DMS 273 (cell line): ENCODE measurements at regions not wholly inside any gene's neighbourhood (a gene's known extent, or its start where the extent isn't known, plus 50 kb on each side); places are given as distances from the start of the nearest gene placed in this dataset.
A peak's percentile ranks its signal among the peaks of the same experiment; 100 is the strongest.
"Not testable (repeated sequence)": the region's sequence is repeated elsewhere in the genome, so short reads cannot be mapped to it uniquely, and the experiment has no call there.

Source experiments
- DNase-seq: peaks from one replicate; lab custom pipeline; 2025; ENCODE audit not compliant: unreplicated experiment; lab: John Stamatoyannopoulos, UW

DNA sequence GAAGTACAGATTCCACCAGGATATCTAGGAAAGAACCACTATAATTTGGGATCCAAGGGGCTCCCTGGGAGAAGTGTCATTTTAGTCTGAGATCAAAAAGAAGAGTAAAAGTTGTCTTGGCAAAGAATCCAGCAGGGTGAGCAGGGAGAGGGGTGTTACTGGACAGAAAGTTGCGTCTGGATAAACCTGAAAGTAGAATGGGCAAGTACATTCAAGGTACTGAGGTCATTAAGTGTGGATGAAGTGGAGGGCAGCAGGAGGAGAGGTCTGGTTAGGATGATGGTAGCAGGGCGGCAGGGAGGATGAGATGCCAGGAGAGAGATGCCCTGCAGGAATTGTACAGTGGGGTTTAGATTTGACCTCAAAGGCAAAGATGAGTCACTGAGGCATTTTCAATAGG lies 253.3 kb downstream of the KLF13 start:
- DNase-seq, result no peak

DNA sequence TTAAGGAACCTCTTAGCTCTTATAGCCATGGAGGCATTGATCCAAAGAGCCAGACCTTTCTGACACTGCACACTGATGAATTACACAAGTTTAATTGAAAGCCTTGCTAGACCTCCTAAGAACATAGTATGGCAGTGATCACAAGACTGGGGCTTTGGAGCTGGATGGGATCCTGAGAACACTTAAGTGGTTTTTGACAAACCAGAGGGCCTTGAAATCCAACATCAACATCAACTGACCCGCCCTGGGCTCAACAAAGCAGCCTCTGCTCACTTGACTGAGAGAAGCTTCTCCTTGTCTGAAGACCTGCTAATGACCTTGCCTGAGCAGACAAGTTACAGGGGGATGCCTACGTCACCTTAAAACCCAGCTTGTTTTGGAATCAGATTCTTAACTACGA lies 257.6 kb downstream of the KLF13 start:
- no peak for DNase-seq

DNA sequence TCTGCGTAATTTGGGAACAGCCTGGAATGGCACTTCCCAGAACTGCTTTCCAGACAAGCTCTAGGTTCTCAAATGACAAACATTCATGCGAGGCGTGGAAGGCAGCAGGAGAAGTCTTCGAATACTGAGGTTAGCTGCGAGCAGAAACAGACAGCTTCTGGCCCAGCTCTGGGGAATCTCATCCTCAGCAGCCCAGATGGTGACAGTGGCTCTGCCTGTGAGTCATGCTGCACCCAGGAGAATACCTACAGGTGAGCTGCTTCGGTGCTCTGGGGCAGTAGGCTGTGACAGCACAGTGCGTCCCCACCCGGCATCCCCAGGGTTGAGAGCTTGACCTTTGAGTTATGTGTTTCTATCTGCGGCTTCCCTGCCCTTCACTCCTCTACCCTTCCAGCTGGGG lies 258.6 kb downstream of the KLF13 start:
- no peak for DNase-seq

DNA sequence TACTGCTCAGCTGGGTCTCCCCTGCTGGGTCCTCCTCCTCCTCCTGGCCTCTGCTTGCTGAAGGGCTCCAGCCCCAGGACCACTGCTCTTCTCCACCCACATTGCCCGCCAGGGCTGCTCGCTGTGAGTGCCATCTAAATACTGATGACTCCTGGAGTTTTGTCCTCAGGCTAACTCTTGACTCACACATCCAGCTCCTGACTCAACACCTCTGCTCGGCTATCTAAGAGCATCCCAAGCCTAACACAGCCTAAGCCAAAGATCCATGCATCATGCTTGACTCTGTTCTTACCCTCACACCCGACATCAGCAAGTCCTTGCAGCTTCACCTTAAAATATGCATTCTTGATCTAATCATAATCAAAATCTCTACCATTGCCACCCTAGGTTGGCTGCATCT lies 260.2 kb downstream of the KLF13 start:
- no peak for DNase-seq

DNA sequence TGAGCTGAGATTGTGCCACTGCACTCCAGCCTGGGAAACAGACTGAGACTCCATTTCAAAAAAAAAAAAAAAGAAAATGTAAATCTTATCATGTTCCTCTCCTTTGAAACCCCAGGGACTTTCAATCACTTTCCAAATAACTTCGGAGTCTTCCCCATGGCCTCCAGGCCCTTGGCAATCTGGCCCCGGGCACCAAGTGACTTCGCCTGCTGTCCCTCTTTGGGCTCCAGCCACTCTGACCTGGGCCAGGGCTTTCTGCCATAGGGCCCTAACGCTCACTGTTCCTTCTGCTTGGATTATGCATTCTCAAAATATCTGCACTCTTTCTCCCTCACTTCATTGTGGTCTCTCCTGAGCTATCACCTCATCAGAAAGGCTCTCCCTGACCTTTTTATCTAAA lies 260.9 kb downstream of the KLF13 start:
- no peak for DNase-seq

DNA sequence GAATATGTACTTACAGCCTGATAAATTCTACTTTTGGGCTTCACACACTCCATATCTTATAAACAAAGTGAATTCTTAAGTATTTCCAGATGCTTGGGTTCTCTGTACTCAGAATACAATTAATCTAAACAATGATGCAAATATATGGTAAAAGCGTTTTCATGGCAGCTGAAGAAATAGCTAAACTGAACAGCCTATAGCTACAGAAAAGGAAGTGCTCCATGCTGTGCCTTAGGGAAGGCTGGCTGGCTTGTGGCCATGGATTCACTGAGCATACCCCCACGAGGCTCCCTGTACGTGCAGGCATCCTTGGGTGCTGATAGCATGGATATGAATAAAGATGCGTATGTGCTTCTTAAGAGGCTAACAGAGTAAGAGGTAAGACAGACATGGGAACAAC lies 264.0 kb downstream of the KLF13 start:
- no peak for DNase-seq

DNA sequence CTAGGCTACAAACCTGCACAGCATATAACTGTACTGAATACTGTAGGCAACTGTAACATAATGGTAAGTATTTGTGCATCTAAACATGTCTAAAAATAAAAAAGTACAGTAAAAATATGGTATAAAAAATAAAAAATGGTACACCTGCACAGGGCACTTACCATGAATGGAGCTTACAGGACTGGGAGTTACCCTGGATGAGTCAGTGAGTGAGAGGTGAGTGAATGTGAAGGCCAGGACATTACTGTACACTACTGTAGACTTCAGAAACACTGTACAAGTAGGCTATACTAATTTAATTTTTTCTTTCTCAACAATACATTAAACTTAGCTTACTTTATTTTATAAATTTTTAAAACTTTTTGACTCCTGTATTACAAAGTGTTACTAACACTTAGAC lies 265.3 kb downstream of the KLF13 start:
- no peak for DNase-seq

DNA sequence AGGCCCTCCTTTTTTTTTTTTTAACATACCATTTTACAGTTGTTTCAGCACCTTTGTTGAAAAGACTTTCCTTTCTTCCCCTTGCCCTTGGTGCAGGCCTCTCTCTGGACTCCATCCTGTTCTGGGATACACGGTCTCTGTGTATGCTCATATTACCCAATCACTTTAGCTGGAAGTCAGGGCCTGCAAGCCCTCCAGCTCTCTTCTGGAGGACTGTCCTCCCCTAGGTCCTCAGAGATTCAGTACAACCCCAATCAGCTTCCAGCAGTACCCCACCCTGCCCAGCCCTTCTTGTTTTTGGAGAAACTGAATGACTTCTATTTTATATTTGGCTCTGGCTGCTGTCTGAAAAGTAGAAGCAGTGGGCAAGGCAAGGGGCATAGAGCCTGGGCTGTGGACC lies 270.8 kb downstream of the KLF13 start:
- DNase-seq, result no peak

DNA sequence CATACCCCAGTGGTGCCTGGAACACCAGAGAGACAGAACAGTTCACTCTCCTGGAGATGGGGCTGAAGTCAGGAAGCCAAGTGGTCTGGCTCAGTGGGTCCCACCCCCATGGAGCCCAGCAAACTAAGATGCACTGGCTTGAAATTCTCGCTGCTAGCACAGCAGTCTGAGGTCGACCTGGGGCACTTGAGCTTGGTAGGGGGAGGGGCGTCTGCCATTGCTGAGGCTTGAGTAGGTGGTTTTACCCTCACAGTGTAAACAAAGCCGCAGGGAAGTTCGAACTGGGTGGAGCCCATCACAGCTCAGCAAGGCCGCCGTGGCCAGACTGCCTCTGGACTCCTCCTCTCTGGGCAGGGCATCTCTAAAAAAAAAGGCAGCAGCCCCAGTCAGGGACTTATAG lies 272.0 kb downstream of the KLF13 start:
- no peak for DNase-seq

DNA sequence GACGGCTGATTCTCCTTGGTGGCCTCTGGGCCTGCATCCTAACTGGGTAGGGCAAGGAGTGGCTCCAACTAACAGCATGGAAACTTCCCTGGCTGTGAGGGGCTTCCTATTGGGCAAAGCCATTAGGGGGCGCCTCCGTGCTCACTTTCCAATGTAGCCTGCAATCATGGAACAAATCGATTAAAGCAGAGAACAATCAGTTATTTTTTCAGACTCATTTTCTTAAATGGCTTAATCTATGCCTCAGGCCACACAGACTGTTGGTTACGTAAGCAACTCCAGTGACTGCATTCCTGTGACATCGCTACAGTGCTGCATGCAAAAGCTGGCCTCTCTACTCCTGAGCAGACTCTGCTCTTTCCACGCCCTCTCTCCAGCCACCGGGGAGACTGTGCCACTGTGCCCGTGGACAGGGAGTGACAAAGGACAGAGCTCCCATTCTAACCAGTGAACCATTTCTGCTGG lies 278.9 kb downstream of the KLF13 start:
- no peak for DNase-seq

DNA sequence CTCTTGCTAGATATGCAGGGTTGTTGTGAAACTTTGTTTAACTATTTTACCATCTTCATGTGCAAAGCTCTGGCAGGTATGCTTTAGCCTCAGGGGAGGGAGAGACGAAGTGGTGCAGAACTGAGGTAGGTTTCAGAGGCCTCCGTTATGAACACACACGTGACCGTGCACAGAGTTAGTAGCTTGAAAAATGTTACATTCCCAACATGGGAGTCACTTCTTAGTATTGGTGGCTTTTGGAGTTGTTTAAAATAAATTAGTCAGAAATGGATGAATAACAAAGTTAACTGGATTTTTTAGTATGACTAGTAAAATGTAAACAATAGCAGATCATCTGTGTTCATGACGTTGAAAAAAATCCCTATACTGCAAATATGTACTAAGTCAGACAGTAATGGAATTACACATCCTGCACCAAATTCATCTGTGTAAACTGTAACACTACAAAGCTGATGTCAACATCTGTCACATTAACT lies 279.6 kb downstream of the KLF13 start:
- DNase-seq, result no peak

DNA sequence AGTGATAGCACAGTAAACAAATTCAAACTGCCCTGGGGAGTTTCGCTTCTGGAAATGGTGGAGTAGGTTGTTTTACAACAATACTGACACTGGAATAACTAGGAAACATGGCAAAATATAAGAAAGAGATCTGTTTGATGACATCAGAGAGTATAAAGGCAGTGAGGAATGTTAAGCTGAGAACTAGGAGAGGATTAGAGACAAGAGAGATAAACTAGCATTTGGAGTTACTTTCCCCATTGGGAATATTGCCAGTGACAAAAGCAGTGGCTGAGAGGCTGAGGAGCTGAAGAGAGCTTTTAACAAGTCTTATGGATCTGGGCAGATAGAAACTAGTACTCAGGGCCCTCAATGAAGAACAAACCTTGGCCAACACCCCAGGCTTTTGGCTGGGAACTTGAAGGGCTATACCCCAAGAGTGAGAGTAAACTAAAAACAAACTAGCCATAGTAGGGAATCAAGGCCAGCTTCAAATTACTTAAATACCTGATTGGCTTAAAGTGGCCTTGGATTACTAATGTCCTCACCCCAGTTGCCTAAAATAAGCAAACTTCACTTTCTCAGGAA lies 280.4 kb downstream of the KLF13 start:
- no peak for DNase-seq

DNA sequence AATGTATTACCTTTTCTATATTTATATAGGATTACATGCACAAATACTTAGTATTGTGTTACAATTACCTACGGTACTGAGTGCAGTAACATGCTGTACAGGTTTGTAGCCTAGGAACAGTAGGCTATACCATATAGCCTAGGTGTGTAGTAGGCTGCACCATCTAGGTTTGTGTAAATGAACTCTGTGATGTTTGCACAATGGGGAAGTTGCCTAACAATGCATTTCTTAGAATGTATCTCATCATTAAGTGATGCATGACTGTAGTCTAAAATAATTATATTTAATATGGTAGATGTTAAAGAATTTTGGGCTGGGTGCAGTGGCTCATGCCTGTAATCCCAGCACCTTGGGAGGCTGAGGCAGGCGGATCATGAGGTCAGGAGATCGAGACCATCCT lies 281.0 kb downstream of the KLF13 start:
- DNase-seq, result no peak

DNA sequence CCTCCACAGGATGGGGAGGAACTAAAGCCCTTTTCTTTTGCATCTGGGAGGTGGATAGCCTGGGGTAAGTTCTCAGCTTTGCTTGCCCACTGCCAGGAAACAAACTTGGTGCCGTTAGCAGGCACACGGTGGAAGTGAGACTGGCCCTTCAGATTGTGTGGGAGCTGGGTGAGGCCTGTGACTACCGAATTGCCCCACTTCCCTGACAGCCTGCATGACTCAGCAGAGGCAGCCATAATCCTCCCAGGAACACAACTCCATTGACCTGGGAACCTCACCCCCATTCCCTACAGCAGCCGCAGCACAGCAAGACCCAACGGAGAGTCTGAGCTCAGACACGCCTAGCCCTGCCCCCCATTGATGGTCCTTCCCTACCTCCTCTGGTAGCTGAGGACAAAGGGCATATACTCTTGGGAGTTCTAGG lies 282.6 kb downstream of the KLF13 start:
- no peak for DNase-seq

DNA sequence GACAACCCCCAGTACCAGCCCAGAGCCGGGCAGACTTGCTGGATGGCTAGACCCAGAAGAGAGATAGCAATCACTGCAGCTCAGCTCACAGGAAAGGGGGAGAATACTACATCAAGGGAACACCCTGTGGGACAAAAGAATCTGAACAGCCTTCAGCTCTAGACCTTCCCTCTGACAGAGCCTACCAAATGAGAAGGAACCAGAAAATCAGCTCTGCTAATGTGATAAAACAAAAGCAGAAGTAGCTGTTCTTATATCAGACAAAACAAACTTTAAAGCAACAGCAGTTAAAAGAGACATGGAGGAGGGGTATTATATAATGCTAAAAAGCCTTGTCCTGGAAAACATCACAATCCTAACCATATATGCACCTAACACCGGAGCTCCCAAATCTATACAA lies 283.3 kb downstream of the KLF13 start:
- DNase-seq, result no peak

DNA sequence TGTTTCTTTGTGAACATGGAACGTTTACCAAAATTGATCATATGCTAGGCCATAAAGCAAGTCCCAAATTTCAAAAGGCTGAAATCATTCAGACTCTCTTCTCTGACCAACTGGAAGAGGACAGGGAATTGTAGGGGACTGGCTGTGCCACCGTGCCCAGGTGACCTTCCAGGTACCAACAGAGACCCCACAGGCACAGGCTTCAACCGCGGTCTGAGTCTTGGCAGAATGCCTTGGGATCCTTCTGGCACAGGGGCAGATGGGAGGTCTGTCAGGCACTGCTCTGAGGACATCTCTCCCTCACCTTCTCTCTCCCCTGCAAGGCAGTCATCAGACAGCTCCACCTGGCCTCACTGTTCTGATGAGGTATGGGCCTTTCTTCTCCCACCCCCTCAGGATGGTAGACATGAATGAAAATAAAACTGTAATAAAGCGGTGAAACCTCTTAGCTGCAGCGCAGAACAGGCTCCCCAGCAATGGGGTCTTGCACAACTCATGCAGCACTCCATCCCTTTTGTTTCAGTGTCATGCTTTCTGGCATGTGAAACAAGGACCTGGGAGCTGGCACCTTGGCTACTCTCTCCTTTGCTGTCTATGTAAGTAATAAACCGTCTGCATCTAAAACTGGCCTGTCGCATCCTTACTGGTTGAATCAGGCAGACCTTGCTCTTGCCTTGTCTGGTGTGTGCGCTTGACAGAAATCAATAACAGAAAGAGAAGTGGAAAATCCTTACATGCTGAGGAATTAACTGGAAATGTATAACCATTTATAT lies 289.2 kb downstream of the KLF13 start:
- DNase-seq, result peak; percentile 10

DNA sequence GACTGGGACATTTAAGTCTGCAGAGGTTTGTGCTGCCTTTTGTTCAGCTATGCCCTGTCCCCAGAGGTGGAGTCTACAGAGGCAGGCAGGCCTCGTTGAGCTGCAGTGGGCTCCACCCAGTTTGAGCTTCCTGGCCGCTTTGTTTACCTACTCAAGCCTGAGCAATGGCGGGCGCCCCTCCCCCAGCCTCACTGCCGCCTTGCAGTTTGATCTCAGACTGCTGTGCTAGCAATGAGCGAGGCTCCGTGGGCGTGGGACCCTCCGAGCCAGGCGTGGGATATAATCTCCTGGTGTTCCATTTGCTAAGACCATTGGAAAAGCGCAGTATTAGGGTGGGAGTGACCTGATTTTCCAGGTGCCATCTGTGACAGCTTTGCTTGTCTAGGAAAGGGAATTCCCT lies 296.7 kb downstream of the KLF13 start:
- not testable (repeated sequence) for DNase-seq

DNA sequence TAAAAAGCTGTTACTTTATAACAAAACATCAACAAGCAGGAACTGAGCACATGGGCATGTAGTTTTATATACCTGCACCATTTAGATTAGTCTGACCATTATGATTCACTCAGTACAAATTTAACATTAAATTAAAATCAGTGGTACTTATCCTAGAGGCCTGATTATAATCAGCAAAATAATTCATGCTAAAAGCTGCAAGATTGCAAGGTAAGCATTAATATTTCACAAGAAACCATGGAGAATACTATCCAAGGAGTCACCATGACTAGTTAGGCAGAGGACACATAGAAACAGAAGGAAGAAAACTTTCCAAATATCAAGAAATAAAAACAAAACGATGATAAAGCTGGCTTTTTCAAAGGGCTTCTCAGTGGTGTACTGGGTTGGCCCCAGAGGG lies 297.5 kb downstream of the KLF13 start:
- DNase-seq, result not testable (repeated sequence)

DNA sequence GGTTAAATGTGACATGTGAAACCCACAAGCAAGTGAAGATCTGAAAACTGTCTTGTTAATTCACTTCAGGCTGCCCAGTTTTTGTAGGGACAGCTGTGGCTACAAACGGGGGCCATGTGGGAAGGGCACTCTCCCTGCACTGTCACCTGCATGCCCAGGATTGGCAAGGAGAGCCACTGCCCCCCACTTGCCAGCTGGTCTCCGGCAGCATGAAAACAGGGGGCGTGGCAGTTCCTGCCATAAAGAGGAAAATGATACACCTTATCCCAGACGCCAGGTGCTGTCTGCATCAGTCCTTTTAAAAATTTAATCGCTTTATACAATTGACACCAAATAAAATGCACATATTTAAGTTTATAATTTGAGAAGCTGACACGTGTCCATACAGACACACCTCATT lies 309.1 kb downstream of the KLF13 start:
- DNase-seq, result peak; percentile 13

DNA sequence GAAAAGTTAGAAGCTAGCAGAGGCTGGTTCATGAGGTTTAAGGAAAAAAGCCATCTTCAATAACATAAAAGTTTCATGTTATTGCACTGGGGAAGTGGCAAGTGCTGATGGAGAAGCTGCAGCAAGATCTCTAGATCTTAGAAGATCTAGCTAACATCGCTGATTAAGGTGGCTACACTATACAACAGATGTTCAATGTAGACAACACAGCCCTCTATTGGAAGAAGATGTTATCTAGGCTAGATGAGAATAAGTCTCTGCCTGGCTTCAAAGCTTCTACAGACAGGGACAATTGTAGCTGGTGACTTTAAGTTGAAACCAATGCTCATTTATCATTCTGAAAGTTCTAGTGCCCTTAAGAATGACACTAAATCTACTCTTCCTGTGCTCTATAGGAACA lies 310.3 kb downstream of the KLF13 start:
- DNase-seq, result peak; percentile 1

DNA sequence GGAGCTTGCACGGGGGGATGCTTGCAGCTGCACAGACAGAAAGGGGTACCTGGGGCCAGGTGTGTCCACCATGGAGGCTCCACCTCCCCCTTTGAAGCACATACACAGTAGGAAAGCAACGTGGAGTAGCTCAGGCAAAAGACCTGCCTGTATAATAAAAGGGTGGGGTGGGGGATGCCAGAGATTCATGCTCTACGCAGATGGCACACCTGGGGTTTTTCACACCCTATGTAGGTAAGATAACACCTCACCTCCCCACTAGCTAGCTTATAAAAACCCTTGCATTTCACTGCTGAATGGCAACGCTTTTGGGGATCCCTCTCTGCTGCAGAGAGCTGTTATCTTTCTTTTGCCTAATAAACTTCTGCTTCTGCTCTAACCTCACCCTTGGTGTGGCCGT lies 317.3 kb downstream of the KLF13 start:
- not testable (repeated sequence) for DNase-seq

DNA sequence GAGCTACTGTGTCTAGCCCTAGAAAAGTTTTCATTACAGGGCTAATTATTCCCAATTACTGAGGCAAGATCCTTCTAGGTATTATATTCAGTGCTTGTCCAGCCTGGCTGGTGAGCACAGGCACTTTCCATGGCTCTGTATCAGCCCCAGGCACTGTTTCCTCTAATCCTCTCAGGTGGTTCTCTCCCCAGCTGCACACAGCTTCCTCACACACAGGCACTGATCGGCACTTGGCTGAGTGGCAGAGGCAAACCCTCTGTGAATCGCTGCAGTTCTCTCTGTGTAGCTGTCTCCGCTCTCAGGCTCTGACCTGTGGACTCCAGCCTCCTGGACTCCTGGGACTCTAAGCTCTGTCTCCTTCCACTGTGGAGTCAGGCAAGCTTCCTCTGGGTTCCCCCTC lies 318.1 kb downstream of the KLF13 start:
- DNase-seq, result not testable (repeated sequence)

DNA sequence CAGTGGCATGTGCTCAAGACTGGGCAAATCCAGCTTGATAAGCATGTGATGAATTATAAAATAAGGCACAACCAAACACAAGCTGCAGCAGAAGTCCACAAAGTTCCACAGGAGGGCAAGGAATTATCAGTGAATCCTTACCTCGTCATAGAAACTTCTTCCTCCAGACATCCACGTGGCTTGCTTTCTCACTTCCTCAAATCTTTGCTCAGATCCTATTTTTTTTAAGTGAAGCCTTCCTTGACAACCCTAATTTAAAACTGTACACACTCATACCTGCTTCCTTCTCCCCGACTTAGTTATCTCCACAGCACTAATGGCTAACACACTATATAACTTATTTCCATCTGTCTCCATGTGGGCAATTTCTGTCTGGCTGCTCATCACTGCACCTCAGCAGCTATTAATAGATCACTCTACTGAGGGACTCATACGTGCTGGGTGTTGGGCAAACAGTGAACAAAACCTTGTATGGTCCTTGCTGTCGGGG lies 320.7 kb downstream of the KLF13 start:
- not testable (repeated sequence) for DNase-seq
